Fibroblast of pulmonary artery (primary cell): ENCODE measurements at regions not wholly inside any gene's neighbourhood (a gene's known extent, or its start where the extent isn't known, plus 50 kb on each side); places are given as distances from the start of the nearest gene placed in this dataset.
"Not testable (repeated sequence)": the region's sequence is repeated elsewhere in the genome, so short reads cannot be mapped to it uniquely, and the experiment has no call there.

Experiments used
- DNase-seq: peaks from one replicate; pipeline ENCODE4 v3.0.0-alpha.2; 2010; ENCODE audit warnings: low read depth
- H3K4me3 ChIP-seq: replicated peaks from 2 replicates; pipeline ENCODE4 v1.5.1; 2011; ENCODE audit warnings: low read depth, mild to moderate bottlenecking, control low read depth, low read length, moderate library complexity
- CTCF ChIP-seq: IDR thresholded peaks from 2 replicates; pipeline ENCODE4 v1.5.1; 2011; ENCODE audit warnings: mild to moderate bottlenecking, control low read depth, low read length, inconsistent platforms; ENCODE audit errors: missing control alignments

- no peak overlapping the region for H3K4me3 ChIP-seq
- no peak for TF ChIP-seq CTCF
- DNase-seq: no peak
Measured at GRCh38 chr7:10643545-10643944, 330.1 kb upstream of the PHF14 start.

- no peak overlapping the region for H3K4me3 ChIP-seq
- DNase-seq: no peak
- TF ChIP-seq CTCF: no peak
Measured at GRCh38 chr7:10644849-10645248, 328.8 kb upstream of the PHF14 start.

- TF ChIP-seq CTCF: no peak
- H3K4me3 ChIP-seq: no peak overlapping the region
- DNase-seq: no peak
Measured at GRCh38 chr7:10646194-10646593, 327.5 kb upstream of the PHF14 start.

GRCh38 chr7:10648289-10648688, 325.4 kb upstream of the PHF14 start:
- H3K4me3 ChIP-seq: no peak overlapping the region
- TF ChIP-seq CTCF: no peak
- no peak for DNase-seq

- not testable (repeated sequence) for DNase-seq, H3K4me3 ChIP-seq
Measured at GRCh38 chr7:10649120-10649519, 324.6 kb upstream of the PHF14 start.

GRCh38 chr7:10655031-10655430, 318.6 kb upstream of the PHF14 start:
- no peak for TF ChIP-seq CTCF
- no peak for DNase-seq
- no peak overlapping the region for H3K4me3 ChIP-seq

- no peak overlapping the region for H3K4me3 ChIP-seq
- DNase-seq: no peak
- no peak for TF ChIP-seq CTCF
Measured at GRCh38 chr7:10657201-10657600, 316.5 kb upstream of the PHF14 start.

GRCh38 chr7:10657837-10658236, 315.8 kb upstream of the PHF14 start:
- H3K4me3 ChIP-seq: no peak overlapping the region
- no peak for DNase-seq
- no peak for TF ChIP-seq CTCF
